PC-3 (cell line): ENCODE measurements at regions not wholly inside any gene's neighbourhood (a gene's known extent, or its start where the extent isn't known, plus 50 kb on each side); places are given as distances from the start of the nearest gene placed in this dataset.

Experiments used
- EZH2 ChIP-seq: fragments of 300-600 bp; sonication (generic); IDR thresholded peaks from one replicate; pipeline ENCODE4 v1.6.1; 2017; ENCODE audit warnings: antibody characterized with exemption, mild to moderate bottlenecking, low read length; ENCODE audit not compliant: unreplicated experiment
- EZH2phosphoT487 ChIP-seq: fragments of 300-600 bp; sonication (generic); IDR thresholded peaks from 2 replicates; pipeline ENCODE4 v1.6.1; 2018; ENCODE audit warnings: mild to moderate bottlenecking, antibody characterized with exemption, low read length, borderline replicate concordance
- TF ChIP-seq, protein P1 (sequence below): fragments of 300-600 bp; sonication (generic); conservative IDR thresholded peaks from 2 replicates; pipeline ENCODE4 v1.5.1; 2017; ENCODE audit warnings: antibody characterized with exemption, low read depth, mild to moderate bottlenecking, low read length

DNA sequence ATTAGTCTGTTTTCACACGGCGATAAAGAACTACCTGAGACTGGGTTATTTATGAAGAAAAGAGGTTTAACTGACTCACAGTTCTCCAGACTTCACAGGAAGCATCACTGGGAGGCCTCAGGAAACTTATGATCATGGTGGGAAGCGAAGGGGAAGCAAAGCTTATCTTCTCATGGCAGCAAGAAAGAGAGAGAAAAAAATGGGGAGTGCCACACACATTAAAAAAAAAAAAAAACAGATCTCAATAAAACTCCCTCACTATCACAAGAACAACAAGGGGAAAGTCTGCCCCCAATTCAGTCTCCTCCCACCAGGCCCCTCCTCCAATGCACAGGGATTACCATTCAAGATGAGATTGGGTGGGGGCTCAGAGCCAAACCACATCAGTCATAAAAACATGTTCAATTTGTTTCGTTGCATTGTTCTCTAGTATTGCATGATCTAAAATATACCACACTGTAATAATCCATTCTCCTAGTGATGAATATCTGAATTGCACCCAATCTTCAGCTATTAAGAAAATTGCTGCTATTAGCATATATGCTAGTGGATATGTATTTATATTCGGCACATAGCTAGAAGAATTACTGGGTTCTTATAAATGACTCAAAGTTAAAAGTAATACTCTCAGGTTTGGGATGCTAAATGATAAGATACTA lies 328.9 kb upstream of the KCND2 start:
- TF ChIP-seq, protein P1, sequence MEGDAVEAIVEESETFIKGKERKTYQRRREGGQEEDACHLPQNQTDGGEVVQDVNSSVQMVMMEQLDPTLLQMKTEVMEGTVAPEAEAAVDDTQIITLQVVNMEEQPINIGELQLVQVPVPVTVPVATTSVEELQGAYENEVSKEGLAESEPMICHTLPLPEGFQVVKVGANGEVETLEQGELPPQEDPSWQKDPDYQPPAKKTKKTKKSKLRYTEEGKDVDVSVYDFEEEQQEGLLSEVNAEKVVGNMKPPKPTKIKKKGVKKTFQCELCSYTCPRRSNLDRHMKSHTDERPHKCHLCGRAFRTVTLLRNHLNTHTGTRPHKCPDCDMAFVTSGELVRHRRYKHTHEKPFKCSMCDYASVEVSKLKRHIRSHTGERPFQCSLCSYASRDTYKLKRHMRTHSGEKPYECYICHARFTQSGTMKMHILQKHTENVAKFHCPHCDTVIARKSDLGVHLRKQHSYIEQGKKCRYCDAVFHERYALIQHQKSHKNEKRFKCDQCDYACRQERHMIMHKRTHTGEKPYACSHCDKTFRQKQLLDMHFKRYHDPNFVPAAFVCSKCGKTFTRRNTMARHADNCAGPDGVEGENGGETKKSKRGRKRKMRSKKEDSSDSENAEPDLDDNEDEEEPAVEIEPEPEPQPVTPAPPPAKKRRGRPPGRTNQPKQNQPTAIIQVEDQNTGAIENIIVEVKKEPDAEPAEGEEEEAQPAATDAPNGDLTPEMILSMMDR = no peak
- TF ChIP-seq EZH2phosphoT487 (no peak), EZH2 (no peak)
